ENCODE measurements at regions not wholly inside any gene's neighbourhood (a gene's known extent, or its start where the extent isn't known, plus 50 kb on each side); places are given as distances from the start of the nearest gene placed in this dataset.

DNA sequence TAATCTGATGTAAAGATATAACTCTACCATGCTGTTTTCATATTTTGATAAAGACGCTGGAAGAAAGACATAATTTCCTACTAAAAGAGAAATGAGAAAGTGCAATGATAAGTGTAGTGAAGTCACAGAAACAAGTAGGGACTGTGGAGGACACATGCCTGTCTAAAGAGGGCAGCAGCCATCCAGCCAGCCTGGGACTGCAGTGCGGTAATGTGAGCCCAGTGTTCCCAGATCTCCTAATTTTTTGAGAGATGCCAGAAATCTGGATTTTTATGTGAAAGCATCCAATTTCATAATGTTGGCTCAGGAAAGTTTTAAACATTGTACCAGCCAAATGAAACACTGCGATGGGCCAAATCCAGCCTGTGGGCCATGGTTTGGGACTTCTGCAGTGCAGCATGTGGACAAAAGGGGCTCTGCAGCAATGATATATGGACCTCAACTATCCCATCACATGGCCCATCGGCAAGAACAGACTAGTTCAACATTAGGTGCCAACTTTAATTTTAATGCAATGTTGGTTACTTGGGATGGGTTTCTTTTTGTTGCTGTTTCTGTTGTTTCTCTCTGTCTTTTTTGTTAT, 329.5 kb downstream of the LTN1 start:
- no peak for TF ChIP-seq CTCF (IDR thresholded peaks at IDR 0.05)
- no peak for TF ChIP-seq POLR2A (IDR thresholded peaks at IDR 0.05)
